ENCODE measurements at regions not wholly inside any gene's neighbourhood (a gene's known extent, or its start where the extent isn't known, plus 50 kb on each side); places are given as distances from the start of the nearest gene placed in this dataset.

DNA sequence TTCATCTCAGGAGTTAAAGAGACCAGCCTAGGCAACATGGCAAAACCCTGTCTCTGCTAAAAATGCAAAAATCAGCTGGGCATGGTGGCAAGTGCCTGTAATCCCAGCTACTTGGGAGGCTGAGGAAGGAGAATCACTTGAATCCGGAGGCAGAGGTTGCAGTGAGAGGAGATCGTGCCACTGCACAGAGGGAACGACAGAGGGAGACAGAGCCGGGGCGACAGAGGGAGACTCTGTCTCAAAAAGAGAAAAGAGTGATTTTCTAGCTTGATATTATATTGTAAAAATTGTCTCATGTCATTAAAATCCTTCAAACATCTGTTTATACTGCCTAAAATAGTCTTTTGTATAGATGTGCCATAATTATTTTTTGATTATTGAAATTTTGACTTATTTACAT is 225.4 kb upstream of the AGA start:
- WGBS, result 67% methylated on average over 5 of the region's 5 CpGs
- no peak overlapping the region for H3K4me3 ChIP-seq
- no peak overlapping the region for H3K27ac ChIP-seq (replicated peaks in 1 of 4)
- no peaks in the 10 kb centered on the region for H3K9me3 ChIP-seq
- H3K27me3 ChIP-seq, result no peaks in the 10 kb centered on the region
- TF ChIP-seq POLR2AphosphoS5 (IDR thresholded peaks at IDR 0.05), result no peak
- TF ChIP-seq EP300 (IDR thresholded peaks at IDR 0.05), result no peak
- TF ChIP-seq, protein P1, sequence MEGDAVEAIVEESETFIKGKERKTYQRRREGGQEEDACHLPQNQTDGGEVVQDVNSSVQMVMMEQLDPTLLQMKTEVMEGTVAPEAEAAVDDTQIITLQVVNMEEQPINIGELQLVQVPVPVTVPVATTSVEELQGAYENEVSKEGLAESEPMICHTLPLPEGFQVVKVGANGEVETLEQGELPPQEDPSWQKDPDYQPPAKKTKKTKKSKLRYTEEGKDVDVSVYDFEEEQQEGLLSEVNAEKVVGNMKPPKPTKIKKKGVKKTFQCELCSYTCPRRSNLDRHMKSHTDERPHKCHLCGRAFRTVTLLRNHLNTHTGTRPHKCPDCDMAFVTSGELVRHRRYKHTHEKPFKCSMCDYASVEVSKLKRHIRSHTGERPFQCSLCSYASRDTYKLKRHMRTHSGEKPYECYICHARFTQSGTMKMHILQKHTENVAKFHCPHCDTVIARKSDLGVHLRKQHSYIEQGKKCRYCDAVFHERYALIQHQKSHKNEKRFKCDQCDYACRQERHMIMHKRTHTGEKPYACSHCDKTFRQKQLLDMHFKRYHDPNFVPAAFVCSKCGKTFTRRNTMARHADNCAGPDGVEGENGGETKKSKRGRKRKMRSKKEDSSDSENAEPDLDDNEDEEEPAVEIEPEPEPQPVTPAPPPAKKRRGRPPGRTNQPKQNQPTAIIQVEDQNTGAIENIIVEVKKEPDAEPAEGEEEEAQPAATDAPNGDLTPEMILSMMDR (IDR thresholded peaks at IDR 0.05), result no peak
- TF ChIP-seq POLR2A (IDR thresholded peaks at IDR 0.05; ENCODE audit: low read depth), result no peak
- intact Hi-C loops (cut with DNase I), result no loop called here
- no peak for DNase-seq (ENCODE audit: extremely low spot score)
- no peaks in the 10 kb centered on the region for H3K36me3 ChIP-seq
- no peaks in the 10 kb centered on the region for H3K4me1 ChIP-seq

DNA sequence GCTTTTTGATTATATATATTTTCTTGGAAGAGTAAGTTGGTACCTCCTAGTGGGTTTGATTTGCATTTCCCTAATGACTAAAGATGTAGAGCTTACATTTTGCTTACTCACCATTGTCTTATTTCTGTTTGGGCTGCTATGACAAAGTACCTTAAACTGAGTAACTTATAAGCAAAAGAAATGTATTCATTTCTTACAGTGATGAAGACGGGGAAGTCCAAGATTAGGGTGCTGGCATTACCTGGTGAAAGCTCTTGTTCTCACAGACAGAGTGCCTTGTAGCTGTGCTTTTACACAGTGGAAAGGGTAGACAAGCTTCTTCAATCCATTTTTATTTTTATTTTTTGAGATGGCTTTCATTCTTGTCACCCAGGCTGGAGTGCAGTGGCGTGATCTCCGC is 229.2 kb upstream of the AGA start:
- Histone ChIP-seq H3K4me1 (no peaks in the 10 kb centered on the region), H3K27me3 (no peaks in the 10 kb centered on the region), H3K4me3 (no peak overlapping the region), H3K27ac (replicated peaks in 1 of 4) (no peak overlapping the region), H3K9me3 (no peaks in the 10 kb centered on the region), H3K36me3 (no peaks in the 10 kb centered on the region)
- DNase-seq (ENCODE audit: extremely low spot score), result no peak
- 95% methylated on average over 3 of the region's 3 CpGs for WGBS
- intact Hi-C loops (cut with DNase I), result no loop called here
- TF ChIP-seq, protein P1 (IDR thresholded peaks at IDR 0.05), result no peak
- no peak for TF ChIP-seq EP300 (IDR thresholded peaks at IDR 0.05)
- no peak for TF ChIP-seq POLR2A (IDR thresholded peaks at IDR 0.05; ENCODE audit: low read depth)
- no peak for TF ChIP-seq POLR2AphosphoS5 (IDR thresholded peaks at IDR 0.05)

DNA sequence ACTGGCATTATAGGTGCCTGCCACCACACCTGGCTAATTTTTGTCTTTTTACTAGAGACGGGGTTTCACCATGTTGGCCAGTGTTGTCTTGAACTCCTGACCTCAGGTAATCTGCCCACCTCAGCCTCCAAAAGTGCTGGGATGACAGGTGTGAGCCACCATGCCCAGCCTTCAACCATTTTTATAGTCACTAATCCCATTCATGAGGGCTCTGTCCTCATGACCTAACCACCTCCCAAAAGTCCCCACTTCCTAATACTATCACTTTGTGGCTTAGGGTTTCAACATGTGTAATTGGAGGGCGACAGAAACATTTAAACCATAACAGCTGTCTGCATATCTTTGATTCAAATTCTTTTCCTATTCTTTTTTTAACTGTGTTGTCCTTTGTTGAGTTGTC is 229.6 kb upstream of the AGA start:
- DNase-seq (ENCODE audit: extremely low spot score), result no peak
- Histone ChIP-seq H3K4me3 (no peak overlapping the region), H3K27me3 (no peaks in the 10 kb centered on the region), H3K27ac (replicated peaks in 1 of 4) (no peak overlapping the region), H3K9me3 (no peaks in the 10 kb centered on the region), H3K36me3 (no peaks in the 10 kb centered on the region), H3K4me1 (no peaks in the 10 kb centered on the region)
- 92% methylated on average over 2 of the region's 2 CpGs for WGBS
- intact Hi-C loops (cut with DNase I), result no loop called here
- no peak for TF ChIP-seq POLR2AphosphoS5 (IDR thresholded peaks at IDR 0.05)
- no peak for TF ChIP-seq EP300 (IDR thresholded peaks at IDR 0.05)
- TF ChIP-seq POLR2A (IDR thresholded peaks at IDR 0.05; ENCODE audit: low read depth), result no peak
- TF ChIP-seq, protein P1 (IDR thresholded peaks at IDR 0.05), result no peak

DNA sequence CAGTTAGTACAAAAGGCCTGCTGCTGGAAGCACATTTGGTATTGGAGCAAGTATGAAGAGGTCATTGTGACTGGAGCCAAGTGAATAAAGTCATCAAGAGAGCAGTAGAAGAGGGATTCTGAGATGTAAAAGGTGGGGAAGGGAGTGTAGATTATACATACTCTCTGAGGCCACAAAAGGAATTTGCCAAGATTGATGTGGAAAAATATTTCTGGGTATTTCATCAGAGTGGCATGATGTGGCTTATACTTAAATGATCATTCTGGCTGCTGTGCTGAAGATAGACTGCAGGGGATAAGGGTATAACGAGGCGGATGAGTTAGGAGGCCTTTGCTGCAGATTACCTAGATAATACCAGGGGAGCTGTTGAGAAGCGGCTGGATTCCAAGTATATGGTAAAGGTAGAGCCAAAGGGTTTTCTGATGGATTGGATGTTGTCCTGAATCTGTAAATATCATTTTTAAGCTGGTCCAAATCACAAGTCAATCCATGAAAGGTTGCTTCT is 231.8 kb upstream of the AGA start:
- 86% methylated on average over 3 of the region's 3 CpGs for WGBS
- TF ChIP-seq POLR2A (IDR thresholded peaks at IDR 0.05; ENCODE audit: low read depth) (no peak), POLR2AphosphoS5 (IDR thresholded peaks at IDR 0.05) (no peak), EP300 (IDR thresholded peaks at IDR 0.05) (no peak)
- TF ChIP-seq, protein P1 (IDR thresholded peaks at IDR 0.05), result no peak
- no peak overlapping the region for H3K27ac ChIP-seq (replicated peaks in 1 of 4)
- H3K4me1 ChIP-seq, result no peaks in the 10 kb centered on the region
- intact Hi-C loops (cut with DNase I), result no loop called here
- no peaks in the 10 kb centered on the region for H3K36me3 ChIP-seq
- H3K27me3 ChIP-seq, result no peaks in the 10 kb centered on the region
- DNase-seq (ENCODE audit: extremely low spot score), result no peak
- H3K4me3 ChIP-seq, result no peak overlapping the region
- H3K9me3 ChIP-seq, result no peaks in the 10 kb centered on the region

DNA sequence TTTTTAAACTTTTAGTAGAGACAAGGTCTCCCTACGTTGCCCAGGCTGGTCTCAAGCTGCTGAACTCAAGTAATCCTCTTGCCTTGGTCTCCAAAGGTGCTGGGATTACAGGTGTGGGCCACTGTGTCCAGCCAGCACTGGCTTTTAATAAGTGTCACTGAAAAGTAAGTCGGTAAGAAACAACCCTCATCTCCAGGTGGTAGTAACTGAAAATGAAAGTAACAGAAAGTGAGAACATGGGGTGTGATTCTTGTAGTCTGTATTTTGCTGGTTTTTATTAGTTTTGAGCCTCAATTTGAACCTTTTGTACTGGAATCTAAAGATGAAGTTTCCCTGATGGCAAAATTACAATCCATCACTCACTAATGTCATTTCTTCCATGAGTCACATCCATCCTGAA is 238.1 kb upstream of the AGA start:
- 94% methylated on average over 2 of the region's 2 CpGs for WGBS
- H3K27ac ChIP-seq (replicated peaks in 1 of 4), result no peak overlapping the region
- H3K36me3 ChIP-seq, result no peaks in the 10 kb centered on the region
- no peaks in the 10 kb centered on the region for H3K4me1 ChIP-seq
- no peak for DNase-seq (ENCODE audit: extremely low spot score)
- H3K9me3 ChIP-seq, result no peaks in the 10 kb centered on the region
- no peaks in the 10 kb centered on the region for H3K27me3 ChIP-seq
- no peak overlapping the region for H3K4me3 ChIP-seq
- intact Hi-C loops (cut with DNase I), result no loop called here
- TF ChIP-seq, protein P1 (IDR thresholded peaks at IDR 0.05), result no peak
- TF ChIP-seq POLR2A (IDR thresholded peaks at IDR 0.05; ENCODE audit: low read depth) (no peak), POLR2AphosphoS5 (IDR thresholded peaks at IDR 0.05) (no peak), EP300 (IDR thresholded peaks at IDR 0.05) (no peak)

All from esophagus muscularis mucosa (tissue), 4 donors.